HEK293T (cell line): ENCODE measurements at regions not wholly inside any gene's neighbourhood (a gene's known extent, or its start where the extent isn't known, plus 50 kb on each side); places are given as distances from the start of the nearest gene placed in this dataset.

Source experiments
- CTCF ChIA-PET: fragments of 350-600 bp; formaldehyde crosslinking; extraction: SDS; loops from one replicate; lab custom pipeline; 2021; ENCODE audit warnings: antibody characterized with exemption, inconsistent platforms; lab: Yijun Ruan, JAX
- POLR2A ChIA-PET: fragments of 350-600 bp; formaldehyde crosslinking; extraction: SDS; loops from one replicate; lab custom pipeline; 2020; ENCODE audit warnings: antibody characterized with exemption, inconsistent platforms; lab: Yijun Ruan, JAX
- DNase-seq: peaks from one replicate; pipeline ENCODE4 v3.0.0; 2012; ENCODE audit warnings: mixed read lengths; ENCODE audit errors: extremely low spot score
- ARNT ChIP-seq: fragments of 450-650 bp; IDR thresholded peaks from 2 replicates; pipeline ENCODE4 v1.6.1; 2017; ENCODE audit warnings: mild to moderate bottlenecking
- BHLHE40 ChIP-seq: fragments of 450-650 bp; IDR thresholded peaks from 2 replicates; pipeline ENCODE4 v1.6.1; 2016; ENCODE audit warnings: mild to moderate bottlenecking, moderate library complexity, borderline replicate concordance
- CTBP1 ChIP-seq: fragments of 450-650 bp; IDR thresholded peaks from 2 replicates; pipeline ENCODE4 v1.6.1; 2016; ENCODE audit warnings: borderline replicate concordance
- ELF4 ChIP-seq: fragments of 450-650 bp; IDR thresholded peaks from 2 replicates; pipeline ENCODE4 v1.6.1; 2017; ENCODE audit warnings: antibody characterized with exemption
- FOXA1 ChIP-seq: fragments of 450-650 bp; IDR thresholded peaks from 2 replicates; pipeline ENCODE4 v1.6.1; 2016; ENCODE audit warnings: mild to moderate bottlenecking
- FOXK2 ChIP-seq: fragments of 450-650 bp; IDR thresholded peaks from 2 replicates; pipeline ENCODE4 v1.6.1; 2016; ENCODE audit warnings: mild to moderate bottlenecking
- FOXM1 ChIP-seq: fragments of 450-650 bp; IDR thresholded peaks from 2 replicates; pipeline ENCODE4 v1.6.1; 2017; ENCODE audit warnings: mild to moderate bottlenecking, borderline replicate concordance
- HDGF ChIP-seq: fragments of 450-650 bp; IDR thresholded peaks from 2 replicates; pipeline ENCODE4 v1.6.1; 2017; ENCODE audit warnings: antibody characterized with exemption, borderline replicate concordance
- L3MBTL2 ChIP-seq: fragments of 450-650 bp; conservative IDR thresholded peaks from 2 replicates; pipeline ENCODE4 v1.6.1; 2016; ENCODE audit warnings: mild to moderate bottlenecking
- LEF1 ChIP-seq: fragments of 450-650 bp; IDR thresholded peaks from 2 replicates; pipeline ENCODE4 v1.6.1; 2017; ENCODE audit warnings: mild to moderate bottlenecking, borderline replicate concordance
- NFRKB ChIP-seq: fragments of 450-650 bp; IDR thresholded peaks from 2 replicates; pipeline ENCODE4 v1.6.1; 2016; ENCODE audit warnings: mild to moderate bottlenecking, moderate library complexity
- PKNOX1 ChIP-seq: fragments of 450-650 bp; IDR thresholded peaks from 2 replicates; pipeline ENCODE4 v1.6.1; 2016
- SP1 ChIP-seq: fragments of 450-650 bp; IDR thresholded peaks from 2 replicates; pipeline ENCODE4 v1.6.1; 2017
- SUZ12 ChIP-seq: fragments of 450-650 bp; IDR thresholded peaks from 2 replicates; pipeline ENCODE4 v1.6.1; 2016; ENCODE audit warnings: mild to moderate bottlenecking
- TARDBP ChIP-seq: fragments of 450-650 bp; IDR thresholded peaks from 2 replicates; pipeline ENCODE4 v1.6.1; 2016
- ZNF384 ChIP-seq: fragments of 450-650 bp; IDR thresholded peaks from 2 replicates; pipeline ENCODE4 v1.6.1; 2016

- CTCF ChIA-PET: no interaction called here
- no peak for TF ChIP-seq ARNT
- no peak for TF ChIP-seq PKNOX1
- TF ChIP-seq LEF1: no peak
- TF ChIP-seq HDGF: no peak
- no peak for TF ChIP-seq L3MBTL2
- TF ChIP-seq CTBP1: no peak
- no peak for TF ChIP-seq FOXA1
- TF ChIP-seq ZNF384: no peak
- no peak for TF ChIP-seq BHLHE40
- DNase-seq: no peak
- POLR2A ChIA-PET: no interaction called here
Measured at GRCh38 chr4:14621731-14622463, 380.4 kb upstream of the CPEB2 start.

GRCh38 chr4:14627038-14627437, 375.2 kb upstream of the CPEB2 start:
- ChIA-PET POLR2A (no interaction called here), CTCF (no interaction called here)
- no peak for DNase-seq
- TF ChIP-seq LEF1 (no peak), FOXA1 (no peak), SP1 (no peak), ELF4 (no peak), FOXM1 (no peak), ZNF384 (no peak), BHLHE40 (no peak), L3MBTL2 (no peak), NFRKB (no peak), FOXK2 (no peak), PKNOX1 (no peak), SUZ12 (no peak)

GRCh38 chr4:14631806-14632440, 370.4 kb upstream of the CPEB2 start:
- CTCF ChIA-PET: no interaction called here
- TF ChIP-seq BHLHE40 (no peak), SUZ12 (no peak), CTBP1 (no peak), LEF1 (no peak), FOXM1 (no peak), SP1 (no peak), FOXK2 (no peak), ZNF384 (no peak), FOXA1 (no peak)
- POLR2A ChIA-PET: interaction anchor here (0.9 kb wide), 1 partner anchor 27 kb away, joined by 3 read pairs; no protein-coding TSS in a partner anchor
- no peak for DNase-seq

- ChIA-PET POLR2A (no interaction called here), CTCF (no interaction called here)
Measured at GRCh38 chr4:14636563-14636962, 365.7 kb upstream of the CPEB2 start.

GRCh38 chr4:14640476-14640875, 361.8 kb upstream of the CPEB2 start:
- ChIA-PET POLR2A (no interaction called here), CTCF (no interaction called here)
- TF ChIP-seq FOXM1 (no peak), TARDBP (no peak), ZNF384 (no peak), HDGF (no peak), FOXK2 (no peak), LEF1 (no peak), BHLHE40 (no peak), NFRKB (no peak), L3MBTL2 (no peak), ELF4 (no peak), PKNOX1 (no peak), ARNT (no peak), SP1 (no peak), SUZ12 (no peak), CTBP1 (no peak), FOXA1 (no peak)
- no peak for DNase-seq

More at GRCh38 chr4:14636563-14636962, 365.7 kb upstream of the CPEB2 start:
- DNase-seq: no peak
- TF ChIP-seq FOXM1 (no peak), PKNOX1 (no peak), HDGF (no peak), ZNF384 (no peak), ARNT (no peak), TARDBP (no peak), LEF1 (no peak), FOXK2 (no peak), ELF4 (no peak), CTBP1 (no peak), SP1 (no peak), NFRKB (no peak), BHLHE40 (no peak), SUZ12 (no peak), L3MBTL2 (no peak), FOXA1 (no peak)
